NCI-H226 (cell line): ENCODE measurements at regions not wholly inside any gene's neighbourhood (a gene's known extent, or its start where the extent isn't known, plus 50 kb on each side); places are given as distances from the start of the nearest gene placed in this dataset.

Experiments
- DNase-seq: peaks from one replicate; pipeline ENCODE4 v3.0.0-alpha.2; 2015

DNA sequence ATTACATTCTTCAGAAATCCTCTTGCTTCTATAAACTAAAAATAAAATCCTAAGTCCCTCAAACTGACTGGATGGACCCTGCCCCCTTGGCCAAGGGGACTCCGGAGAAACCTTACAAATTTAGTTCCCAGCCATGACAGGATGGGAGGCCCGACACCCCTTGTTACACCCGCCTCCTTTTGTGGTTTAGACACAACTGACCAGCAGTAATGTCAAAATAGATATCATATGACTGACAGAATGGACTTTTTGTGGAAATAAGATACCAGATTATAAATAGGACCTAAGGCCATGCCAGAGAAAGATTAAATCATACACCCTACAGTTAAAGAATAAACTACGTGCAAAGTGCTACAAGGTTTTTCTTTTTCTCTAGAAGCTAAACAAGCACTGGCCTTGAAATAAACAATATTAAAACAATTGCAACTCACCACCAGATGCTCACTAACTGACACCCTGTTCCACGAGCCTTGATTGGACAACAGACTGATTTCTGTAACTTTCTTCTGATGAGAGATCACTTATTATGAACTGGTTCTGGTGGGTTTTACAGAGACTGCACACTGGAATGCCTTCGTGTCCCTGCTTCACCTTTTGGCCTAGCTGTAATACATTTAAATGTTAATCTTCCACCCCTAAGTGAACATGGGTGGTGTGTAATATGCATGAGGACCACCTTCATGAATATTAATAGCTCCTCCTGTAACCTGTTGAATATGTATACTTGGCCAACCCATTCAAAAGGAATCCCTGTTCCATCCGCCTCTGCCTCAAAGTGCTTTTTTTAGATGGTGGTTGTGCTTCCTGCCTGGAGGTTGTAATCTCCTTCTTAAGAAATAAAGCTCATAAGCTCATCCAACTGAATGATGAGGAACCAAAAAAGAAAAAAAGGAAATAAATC lies 99.6 kb downstream of the ODF2L start:
- DNase-seq, result no peak

DNA sequence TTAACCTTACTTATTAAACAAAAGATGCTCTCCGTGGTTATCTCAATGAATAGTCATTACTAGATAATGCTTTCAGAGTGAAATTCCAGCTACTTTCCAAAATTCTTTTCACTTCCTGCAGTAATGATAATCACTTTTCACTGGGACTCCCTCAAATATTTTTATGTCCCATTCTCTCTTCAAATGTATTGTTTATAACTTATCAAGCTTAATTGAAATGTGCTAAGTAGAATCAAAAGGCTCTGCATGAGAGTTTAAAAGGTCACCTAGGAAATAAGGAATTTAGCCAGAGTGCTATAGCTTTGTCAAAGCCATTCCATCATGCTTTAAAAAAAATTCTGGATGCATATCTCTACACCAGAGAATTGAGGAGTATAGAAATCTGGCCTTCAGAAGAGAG lies 106.4 kb downstream of the ODF2L start:
- DNase-seq, result no peak

DNA sequence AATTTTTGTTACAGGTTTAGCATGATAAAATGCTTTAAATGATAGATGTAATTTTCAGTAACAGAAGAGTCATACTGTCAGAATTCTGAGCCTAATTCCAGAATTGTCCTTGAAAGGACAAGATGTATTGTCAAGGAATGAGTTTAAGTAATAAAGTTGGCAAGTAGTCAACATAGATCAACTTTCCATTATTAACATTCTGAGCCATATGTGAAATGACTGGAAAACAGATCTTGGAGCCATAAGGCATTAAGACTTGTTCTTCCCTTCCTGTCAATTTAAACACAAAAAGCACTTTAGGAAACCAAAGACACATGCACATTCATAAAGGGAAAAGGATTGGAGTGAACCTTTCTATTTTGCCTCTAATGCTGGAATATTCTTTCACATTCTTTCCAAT lies 107.0 kb downstream of the ODF2L start:
- no peak for DNase-seq

DNA sequence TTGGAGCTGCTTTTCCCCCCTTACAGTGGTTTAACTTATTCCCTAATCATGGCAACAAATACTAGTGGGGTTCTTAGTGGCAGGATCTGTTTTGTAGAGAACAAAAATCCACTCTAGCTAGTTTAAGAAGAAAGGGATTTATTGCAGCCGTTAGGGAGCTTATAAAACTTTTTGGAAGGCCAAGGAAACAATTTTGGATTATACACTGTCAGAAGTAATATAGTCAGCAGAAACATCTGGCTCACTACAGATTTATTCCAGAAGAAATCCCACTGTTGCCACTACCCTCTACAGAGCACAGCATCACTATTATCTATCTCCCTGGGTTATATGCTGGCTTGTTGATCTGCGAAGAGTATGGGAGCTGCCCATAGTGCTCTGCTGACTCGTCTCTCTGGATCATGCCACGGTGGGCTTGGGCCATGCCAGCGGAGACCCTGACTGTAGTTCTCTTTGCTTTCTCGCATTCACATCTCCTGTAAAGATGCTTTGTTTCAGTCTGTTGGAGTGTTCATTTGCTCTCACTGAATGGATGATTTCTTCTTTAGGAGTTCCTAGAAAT lies 107.5 kb downstream of the ODF2L start:
- DNase-seq, result no peak

DNA sequence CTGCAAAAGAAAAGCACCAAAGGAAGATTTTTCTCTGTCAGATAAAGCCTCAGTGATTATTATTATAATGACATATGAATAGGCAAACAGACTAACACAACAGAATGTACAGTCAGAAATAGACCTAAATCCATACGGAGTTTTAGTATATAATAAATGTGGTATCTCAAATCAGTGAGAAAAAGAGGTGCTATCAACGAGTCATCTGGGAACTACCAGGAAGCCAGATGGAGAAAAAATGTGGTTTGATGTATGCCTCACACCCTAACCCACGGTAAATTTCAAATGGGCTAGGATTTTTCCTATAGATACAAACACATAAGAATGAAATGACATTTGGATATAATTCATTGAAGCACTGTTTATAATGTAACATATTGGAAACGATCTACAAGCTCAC lies 110.3 kb downstream of the ODF2L start:
- no peak for DNase-seq

DNA sequence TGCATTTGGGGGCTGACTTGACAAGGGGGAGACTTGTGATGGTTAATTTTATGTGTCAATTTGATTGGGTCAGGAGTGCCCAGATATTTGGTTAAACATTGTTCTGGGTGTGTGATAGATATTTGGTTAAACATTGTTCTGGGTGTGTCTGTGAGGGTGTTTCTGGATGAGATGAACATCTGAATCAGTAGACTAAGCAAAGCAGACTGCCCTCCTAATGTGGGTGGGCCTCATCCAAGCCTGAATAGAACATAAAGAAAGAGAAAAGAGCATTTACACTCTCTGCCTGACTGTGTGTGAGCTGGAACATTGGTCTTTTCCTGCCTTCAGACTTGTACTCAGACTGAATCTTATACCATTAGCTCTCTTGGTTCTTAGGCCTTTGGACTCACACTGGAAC lies 113.5 kb downstream of the ODF2L start:
- no peak for DNase-seq

DNA sequence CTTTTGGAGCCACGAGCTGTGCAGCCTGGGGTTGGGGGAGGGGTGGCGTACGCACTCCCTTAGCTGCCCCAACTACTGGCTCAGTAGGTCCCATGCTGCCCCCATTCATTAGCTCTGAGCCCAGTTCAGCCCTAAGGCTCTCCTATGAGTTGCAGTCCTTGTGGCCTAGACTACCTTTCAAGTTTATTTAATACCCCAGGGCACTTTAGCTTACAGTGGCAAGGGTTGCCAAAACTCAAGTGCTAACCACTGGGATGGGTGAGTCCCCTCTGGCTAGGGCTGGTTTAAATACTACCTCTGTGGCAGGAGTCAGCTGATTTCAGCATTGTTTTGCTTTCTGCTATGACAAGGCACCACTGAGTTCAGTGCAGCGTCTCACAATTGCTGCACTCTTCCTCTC lies 118.2 kb downstream of the ODF2L start:
- no peak for DNase-seq

DNA sequence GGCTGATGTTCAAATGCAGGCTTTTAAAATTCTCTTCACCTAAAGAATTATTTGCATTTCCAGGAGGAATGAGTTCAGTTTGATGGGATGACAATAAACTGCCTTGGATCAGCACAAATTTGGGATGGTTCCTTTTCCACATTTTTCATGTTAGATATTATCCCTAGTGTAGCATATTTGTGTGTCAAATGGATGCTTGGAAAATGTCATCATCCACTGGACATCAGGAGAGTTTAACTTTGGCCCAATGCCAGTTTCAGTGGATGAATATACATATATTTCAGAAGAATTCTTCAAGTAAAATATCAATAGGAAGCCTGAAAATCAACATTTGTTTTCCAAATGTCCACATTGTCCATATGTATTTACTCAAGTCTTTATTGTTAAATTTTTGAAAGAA lies 116.5 kb upstream of the COL24A1 start:
- no peak for DNase-seq

DNA sequence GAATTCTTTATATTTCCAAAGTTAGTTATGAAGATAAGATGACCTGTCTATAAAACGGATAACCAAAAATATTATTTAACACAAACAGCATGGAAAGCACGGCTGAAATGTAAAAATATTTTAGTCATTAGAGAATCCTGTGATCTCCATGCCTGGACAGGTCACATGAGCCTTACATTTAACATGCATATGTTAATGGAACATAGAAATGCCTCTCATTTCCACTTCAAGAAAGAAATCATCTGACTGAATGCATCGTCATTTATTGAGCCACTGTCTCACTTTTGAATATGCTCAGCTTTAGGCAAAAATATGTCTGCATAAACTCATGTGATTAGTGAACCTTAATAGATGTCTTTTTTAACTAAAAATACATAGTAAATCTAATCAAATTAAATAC lies 115.5 kb upstream of the COL24A1 start:
- DNase-seq, result no peak

DNA sequence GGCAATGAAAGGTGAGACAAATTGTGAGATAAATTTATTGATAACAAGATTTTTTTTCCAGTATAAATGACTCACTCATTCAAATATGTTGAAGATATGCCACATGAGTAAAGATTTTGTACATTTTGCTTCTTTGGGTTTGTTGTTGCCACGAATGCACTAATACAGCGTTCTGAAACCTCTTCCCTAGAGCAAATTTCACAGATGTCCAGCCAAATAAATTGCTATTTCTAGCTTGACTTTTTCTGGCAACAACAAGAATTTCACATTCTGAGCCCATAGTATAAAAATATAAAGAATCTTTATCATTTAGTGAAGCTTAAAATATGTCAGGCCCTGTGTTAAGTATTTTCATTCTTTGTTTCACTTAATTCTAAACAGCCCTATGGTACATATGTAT lies 114.5 kb upstream of the COL24A1 start:
- DNase-seq, result no peak

DNA sequence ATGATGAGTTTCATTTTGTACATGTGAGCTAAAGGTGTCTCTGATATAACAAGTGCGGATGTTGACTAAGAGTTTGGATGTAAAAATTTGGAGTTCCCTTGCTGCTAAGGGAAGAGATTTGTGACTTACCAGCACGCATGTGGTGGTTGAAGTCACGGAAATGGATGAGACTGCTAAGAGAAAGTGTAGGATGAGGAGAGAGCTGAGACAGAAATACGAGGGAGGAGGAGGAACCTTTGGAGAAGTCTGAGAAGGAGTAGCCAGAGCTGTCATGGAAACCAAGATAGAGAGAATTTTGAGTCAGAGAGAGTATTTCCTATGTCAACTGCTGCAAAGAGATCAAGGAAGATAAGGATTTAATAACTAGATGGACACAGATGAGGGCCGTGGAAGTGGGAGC lies 106.5 kb upstream of the COL24A1 start:
- DNase-seq, result no peak

DNA sequence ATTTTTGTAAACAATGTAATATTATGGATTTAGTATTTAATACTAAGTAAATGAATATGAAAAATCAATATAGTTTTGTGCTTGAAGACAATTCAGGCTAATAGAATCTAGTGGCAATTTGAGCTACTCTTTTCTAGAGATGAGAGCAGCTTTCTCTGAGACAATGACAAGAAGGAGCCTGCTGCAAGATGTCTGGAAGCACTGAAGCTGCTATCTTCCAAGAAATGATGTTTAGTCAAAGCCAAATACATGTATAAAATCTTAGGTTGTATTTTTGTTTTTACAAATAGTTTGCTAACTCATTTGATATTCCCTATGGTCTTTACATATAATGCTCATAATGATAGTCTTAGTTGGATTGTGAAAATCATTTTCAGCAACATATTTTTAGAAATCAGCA lies 103.9 kb upstream of the COL24A1 start:
- DNase-seq, result no peak

DNA sequence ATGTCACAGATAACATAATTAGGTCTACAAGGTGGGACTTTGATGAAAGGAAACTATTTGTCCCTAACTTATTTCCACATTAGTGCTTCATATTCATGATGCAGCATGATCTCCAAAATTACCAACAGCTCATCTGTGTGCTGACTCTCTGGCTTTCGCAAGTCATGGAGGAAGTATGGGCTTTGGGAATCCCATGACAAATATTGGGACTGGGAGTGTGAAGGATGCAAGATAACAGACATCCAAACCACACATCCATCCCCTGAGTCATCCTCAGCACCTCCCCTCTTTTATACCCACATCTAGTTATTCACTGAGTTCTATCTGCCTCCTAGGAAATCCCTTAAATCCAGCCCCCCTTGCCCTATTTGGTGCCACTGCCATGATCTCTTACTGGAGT lies 102.8 kb upstream of the COL24A1 start:
- peak; percentile 82 for DNase-seq

DNA sequence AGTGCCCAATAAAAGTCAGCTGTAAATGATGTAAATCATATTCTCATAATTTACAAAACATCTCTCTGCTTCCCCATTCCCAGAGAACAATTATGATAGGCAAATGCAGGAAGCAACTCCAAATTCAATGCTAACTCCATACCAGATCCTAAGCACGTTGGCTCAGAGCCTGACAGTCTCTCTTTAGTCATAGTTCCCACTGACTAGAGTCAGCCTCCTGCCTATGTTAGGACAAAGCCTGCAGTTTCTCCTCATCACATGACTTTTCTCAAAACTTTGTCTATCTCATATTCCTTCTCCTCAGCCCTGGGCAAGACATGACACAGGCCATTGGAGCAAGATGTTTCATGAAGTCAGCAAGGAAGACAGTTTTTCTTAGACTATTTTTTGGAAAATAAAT lies 101.5 kb upstream of the COL24A1 start:
- DNase-seq, result peak; percentile 27

DNA sequence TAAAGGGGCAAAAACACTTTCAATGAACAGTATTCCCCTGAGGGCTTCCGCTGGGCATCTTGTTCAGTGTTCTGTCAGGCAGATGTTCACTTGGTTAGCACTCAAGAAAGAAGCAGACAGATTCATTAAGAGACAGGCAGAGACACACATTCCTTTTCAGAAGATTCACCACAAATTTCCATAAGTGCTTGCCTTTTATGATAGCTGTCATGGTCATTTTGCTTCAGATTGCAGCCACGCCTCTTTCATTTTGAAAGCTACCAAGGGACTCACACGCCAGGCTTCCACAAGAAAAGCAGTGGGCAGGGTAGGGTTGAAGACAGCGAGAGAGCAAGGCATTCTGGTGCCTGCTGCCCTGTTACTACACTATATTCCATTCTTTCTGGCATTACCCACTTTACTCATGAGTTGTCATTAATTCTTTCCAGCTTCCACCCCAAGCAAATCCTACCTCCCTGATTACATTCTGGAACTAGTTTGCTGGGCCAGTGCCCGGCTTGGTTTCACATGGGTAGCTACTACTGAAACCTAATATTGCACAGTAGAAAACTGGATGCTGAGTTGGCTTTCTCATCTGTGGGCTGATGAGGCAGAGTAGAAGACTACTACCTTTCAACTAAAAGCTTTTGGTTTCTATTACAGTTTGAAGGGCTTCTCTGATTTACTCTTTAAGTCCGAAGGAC lies 91.2 kb upstream of the COL24A1 start:
- no peak for DNase-seq

DNA sequence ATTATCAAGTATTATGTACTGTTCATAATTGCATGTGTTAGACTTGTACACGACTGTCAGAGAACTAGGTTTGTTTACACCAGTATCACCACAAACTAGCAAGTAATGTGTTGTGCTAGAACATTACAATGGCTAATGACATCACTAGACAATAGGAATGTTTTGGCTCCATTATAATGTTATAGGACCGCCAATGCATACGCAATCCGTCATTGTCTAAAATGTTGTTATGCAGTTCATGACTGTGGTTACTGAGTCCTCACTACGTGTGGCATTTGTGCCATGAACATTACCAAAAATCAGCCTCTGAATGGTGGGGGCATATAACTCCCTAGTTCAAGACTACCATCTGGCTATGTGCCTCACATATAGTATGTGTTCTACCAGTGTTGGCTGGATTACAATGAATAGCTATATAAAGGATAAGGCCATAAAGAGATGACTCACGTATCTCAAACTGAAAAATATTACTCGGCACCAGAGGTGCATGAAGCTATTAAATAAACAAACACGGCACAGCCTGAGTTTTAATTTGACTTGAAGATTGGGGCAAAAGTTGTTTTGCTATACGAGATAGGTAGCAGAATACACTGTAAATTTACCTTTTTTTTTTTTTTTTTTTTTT lies 89.1 kb upstream of the COL24A1 start:
- DNase-seq, result no peak

DNA sequence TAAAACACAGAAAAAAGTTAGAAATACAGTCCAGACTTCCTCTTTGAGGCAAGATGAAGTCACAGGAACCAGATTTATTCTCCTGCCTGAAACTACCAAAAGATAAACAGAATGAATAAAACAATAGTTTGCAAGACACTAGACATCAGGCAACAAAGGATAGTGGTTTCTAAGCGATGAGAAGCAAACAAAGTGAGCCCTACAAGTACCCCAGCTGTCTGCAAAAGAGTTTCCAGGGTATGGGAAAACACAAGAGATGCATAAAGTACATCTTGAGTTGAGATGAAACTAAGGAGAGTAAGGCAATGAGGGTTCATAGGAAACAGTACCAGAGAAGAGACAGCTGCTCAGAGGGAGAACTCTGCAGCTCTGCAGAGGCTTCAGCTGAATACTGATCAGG lies 83.3 kb upstream of the COL24A1 start:
- no peak for DNase-seq

DNA sequence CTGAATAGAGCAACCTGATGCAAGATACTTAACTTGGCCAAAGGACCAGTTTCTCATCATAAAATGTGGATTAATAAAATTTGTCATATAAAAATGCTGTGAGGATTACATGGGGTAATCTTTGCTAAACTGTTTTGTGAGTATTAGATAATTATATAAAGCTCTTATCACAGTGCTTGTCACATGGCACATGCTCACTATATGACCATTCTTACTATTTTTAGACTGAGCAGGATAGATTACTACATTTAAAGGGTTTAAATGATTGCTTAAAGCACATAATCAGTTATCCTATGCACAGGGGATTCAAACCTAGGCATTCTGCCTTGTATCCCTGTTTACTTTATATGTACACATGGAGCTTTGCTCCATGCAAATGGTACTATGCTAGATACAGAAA lies 82.9 kb upstream of the COL24A1 start:
- no peak for DNase-seq

DNA sequence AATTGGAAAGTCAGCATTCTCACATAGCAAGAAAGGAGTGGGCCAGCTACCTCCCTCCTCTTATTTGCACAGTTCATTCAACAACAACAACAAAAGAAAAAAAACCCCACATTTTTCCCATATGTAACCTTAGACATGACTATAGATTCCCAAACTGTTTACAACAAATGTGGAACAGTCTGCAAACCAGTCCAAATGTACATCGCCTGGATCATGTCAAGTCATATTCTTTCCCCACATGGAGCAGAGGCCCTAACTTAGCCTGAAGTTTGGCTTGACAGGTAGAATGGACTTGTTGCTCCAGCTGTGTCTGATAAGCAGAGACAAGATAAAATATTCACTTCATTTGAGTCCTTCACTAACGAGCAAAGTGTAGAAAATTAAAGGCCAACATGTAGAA lies 81.7 kb upstream of the COL24A1 start:
- DNase-seq, result no peak

DNA sequence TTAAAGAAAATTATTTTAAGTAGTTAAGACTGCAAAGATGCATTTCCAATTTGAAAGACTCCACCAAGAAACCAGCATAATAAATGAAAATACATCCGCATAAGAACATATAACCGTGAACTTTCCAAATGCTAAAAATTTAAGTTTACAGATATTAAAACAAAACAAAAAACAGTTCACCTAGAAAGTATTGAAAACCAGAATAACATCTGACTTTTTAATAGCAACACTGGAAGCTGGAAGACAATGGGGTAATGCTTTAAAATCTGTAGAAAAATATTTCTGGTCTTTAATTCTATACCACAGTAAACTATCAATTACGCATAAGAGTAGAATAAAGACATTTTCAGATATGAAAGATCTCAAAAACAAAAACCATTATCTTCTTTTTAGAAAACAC lies 79.3 kb upstream of the COL24A1 start:
- no peak for DNase-seq

DNA sequence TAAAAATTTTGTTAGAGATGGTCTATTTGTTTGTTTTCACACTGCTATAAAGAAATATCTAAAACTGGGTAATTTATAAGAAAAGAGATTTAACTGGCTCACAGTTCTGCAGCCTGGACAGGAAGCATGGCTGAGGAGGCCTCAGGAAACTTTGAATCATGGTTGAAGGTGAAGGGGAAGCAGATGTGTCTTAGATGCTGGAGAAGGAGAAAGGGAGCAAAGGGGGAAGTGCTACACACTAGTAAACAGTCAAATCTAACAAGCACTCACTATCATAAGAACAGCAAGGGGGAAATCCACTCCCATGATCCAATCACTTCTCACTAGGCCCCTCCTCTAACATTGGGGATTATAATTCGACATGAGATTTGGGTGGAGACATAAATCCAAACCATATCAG lies 76.8 kb upstream of the COL24A1 start:
- DNase-seq, result no peak

DNA sequence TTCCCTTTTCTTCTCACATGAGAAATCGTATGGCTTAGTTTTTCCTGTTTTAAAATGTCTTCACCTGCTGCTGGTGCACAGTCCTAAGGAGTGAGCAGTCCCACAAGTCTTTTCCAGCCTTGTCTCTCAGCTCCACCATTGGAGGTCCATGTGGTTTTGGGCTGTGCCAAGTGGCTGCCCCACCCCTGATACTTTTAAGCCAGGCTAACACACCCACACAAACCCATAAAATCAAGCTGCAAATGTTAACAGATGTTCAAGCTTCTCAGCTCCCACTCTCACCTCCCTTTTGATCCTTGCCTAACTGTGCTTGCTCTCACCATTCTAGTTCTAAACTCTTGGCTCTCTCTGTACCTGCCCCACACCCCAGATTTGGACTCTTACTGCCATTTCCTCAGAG lies 74.5 kb upstream of the COL24A1 start:
- DNase-seq, result peak; percentile 16

DNA sequence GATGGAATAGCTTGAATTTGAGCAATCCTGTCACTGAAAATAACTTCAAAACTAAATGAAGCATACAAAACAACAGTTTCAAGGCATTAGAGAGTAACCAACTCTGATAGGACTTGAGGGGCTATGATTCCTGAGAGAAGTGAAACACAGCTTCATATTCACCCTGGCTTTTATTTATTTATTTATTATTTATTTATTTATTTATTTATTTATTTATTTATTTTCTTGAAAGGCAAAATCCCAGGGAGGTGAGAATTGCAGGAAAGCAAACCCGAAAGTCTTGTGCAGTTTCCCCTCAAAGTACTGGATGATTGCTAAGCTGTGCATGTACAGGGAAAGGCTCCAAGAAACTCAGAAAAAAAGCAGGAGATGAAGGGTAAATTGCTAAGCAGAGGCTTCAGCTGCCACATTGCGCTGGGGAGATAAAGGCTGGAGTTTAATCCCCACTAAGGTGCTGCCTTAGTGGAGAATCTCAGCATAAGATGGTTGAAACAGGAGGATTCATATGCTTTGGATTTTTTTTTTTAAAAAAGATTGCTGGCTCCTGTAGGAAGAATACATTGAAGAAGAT lies 72.9 kb upstream of the COL24A1 start:
- DNase-seq, result no peak

DNA sequence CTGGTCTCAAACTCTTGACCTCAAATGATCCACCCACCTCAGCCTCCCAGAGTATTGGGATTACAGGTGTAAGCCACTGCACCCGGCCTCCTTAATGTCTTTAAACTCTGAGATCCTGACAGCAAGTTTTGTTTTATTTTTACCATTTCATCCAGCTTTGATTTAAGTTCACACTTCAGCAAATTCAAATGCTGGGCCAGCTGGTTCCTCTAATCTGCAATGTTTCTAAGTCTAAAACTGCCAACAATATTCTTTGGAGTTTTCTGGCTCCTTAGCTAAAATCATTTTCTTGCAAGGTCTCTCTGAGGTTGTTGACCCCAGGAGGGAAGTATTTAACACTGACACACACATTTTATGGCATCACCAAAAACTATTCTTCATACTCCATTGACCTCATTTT lies 72.0 kb upstream of the COL24A1 start:
- DNase-seq, result no peak
